ENCODE measurements at regions not wholly inside any gene's neighbourhood (a gene's known extent, or its start where the extent isn't known, plus 50 kb on each side); places are given as distances from the start of the nearest gene placed in this dataset.

- no peaks in the 10 kb centered on the region for H3K9me3 Mint-ChIP-seq
- no peak overlapping the region for H3K4me3 Mint-ChIP-seq
- TF ChIP-seq, protein P1, sequence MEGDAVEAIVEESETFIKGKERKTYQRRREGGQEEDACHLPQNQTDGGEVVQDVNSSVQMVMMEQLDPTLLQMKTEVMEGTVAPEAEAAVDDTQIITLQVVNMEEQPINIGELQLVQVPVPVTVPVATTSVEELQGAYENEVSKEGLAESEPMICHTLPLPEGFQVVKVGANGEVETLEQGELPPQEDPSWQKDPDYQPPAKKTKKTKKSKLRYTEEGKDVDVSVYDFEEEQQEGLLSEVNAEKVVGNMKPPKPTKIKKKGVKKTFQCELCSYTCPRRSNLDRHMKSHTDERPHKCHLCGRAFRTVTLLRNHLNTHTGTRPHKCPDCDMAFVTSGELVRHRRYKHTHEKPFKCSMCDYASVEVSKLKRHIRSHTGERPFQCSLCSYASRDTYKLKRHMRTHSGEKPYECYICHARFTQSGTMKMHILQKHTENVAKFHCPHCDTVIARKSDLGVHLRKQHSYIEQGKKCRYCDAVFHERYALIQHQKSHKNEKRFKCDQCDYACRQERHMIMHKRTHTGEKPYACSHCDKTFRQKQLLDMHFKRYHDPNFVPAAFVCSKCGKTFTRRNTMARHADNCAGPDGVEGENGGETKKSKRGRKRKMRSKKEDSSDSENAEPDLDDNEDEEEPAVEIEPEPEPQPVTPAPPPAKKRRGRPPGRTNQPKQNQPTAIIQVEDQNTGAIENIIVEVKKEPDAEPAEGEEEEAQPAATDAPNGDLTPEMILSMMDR (conservative IDR thresholded peaks at IDR 0.05), result no peak
- H3K4me1 Mint-ChIP-seq (ENCODE audit: unreplicated experiment), result no peaks in the 10 kb centered on the region
- DNase-seq (ENCODE audit: extremely low spot score, unreplicated experiment), result no peak
- H3K36me3 Mint-ChIP-seq, result no peaks in the 10 kb centered on the region
- no peak overlapping the region for H3K27ac Mint-ChIP-seq
- no peaks in the 10 kb centered on the region for H3K27me3 Mint-ChIP-seq
These were observed 678.0 kb upstream of the CDH2 start for GRCh38 chr18:28854964-28855363.

GRCh38 chr18:28846958-28847357 is 670.0 kb upstream of the CDH2 start:
- Mint-ChIP-seq H3K36me3 (no peaks in the 10 kb centered on the region), H3K4me3 (no peak overlapping the region), H3K9me3 (no peaks in the 10 kb centered on the region), H3K4me1 (ENCODE audit: unreplicated experiment) (no peaks in the 10 kb centered on the region), H3K27ac (no peak overlapping the region), H3K27me3 (no peaks in the 10 kb centered on the region)
- TF ChIP-seq, protein P1 (conservative IDR thresholded peaks at IDR 0.05), result no peak
- DNase-seq (ENCODE audit: extremely low spot score, unreplicated experiment), result no peak

- Mint-ChIP-seq H3K36me3 (no peaks in the 10 kb centered on the region), H3K4me1 (ENCODE audit: unreplicated experiment) (no peaks in the 10 kb centered on the region), H3K27me3 (no peaks in the 10 kb centered on the region), H3K4me3 (no peak overlapping the region), H3K27ac (no peak overlapping the region), H3K9me3 (peaks cover 4% of the 10 kb centered on the region)
- TF ChIP-seq, protein P1 (conservative IDR thresholded peaks at IDR 0.05), result no peak
- DNase-seq (ENCODE audit: extremely low spot score, unreplicated experiment), result no peak
These were observed 660.2 kb upstream of the CDH2 start for GRCh38 chr18:28837100-28837499.

- H3K27me3 Mint-ChIP-seq, result no peaks in the 10 kb centered on the region
- H3K27ac Mint-ChIP-seq, result no peak overlapping the region
- TF ChIP-seq, protein P1 (conservative IDR thresholded peaks at IDR 0.05), result no peak
- no peaks in the 10 kb centered on the region for H3K36me3 Mint-ChIP-seq
- H3K9me3 Mint-ChIP-seq, result peaks cover 4% of the 10 kb centered on the region
- H3K4me1 Mint-ChIP-seq (ENCODE audit: unreplicated experiment), result no peaks in the 10 kb centered on the region
- H3K4me3 Mint-ChIP-seq, result no peak overlapping the region
- DNase-seq (ENCODE audit: extremely low spot score, unreplicated experiment), result no peak
These were observed 658.0 kb upstream of the CDH2 start for GRCh38 chr18:28834889-28835288.

GRCh38 chr18:28831908-28832307 is 655.0 kb upstream of the CDH2 start:
- Mint-ChIP-seq H3K4me3 (no peak overlapping the region), H3K4me1 (ENCODE audit: unreplicated experiment) (peaks cover 8% of the 10 kb centered on the region), H3K27me3 (no peaks in the 10 kb centered on the region), H3K36me3 (no peaks in the 10 kb centered on the region), H3K27ac (no peak overlapping the region), H3K9me3 (peaks cover 4% of the 10 kb centered on the region)
- no peak for DNase-seq (ENCODE audit: extremely low spot score, unreplicated experiment)
- TF ChIP-seq, protein P1 (conservative IDR thresholded peaks at IDR 0.05), result no peak

DNA sequence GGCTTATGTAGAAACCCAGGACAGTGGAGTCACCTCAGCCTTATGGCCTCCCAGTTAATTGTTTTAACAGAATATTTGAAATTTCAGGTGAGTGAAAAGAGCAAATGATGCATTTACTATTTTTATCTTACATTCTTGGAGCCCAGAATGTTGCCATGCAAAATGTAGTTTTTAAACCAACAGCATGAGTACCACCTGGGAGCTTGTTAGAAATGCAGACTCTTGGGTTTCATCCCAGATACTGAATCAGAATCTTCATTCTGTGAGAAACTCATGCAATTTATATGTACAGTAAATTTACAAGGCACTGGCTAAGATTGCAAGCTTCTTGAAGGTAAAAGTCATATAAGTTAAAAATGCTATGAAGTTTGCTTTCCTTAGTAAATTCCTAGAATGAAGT is 654.5 kb upstream of the CDH2 start:
- no peak overlapping the region for H3K4me3 Mint-ChIP-seq
- H3K27ac Mint-ChIP-seq, result no peak overlapping the region
- H3K36me3 Mint-ChIP-seq, result no peaks in the 10 kb centered on the region
- no peak for DNase-seq (ENCODE audit: extremely low spot score, unreplicated experiment)
- no peaks in the 10 kb centered on the region for H3K27me3 Mint-ChIP-seq
- peaks cover 8% of the 10 kb centered on the region for H3K4me1 Mint-ChIP-seq (ENCODE audit: unreplicated experiment)
- TF ChIP-seq, protein P1 (conservative IDR thresholded peaks at IDR 0.05), result no peak
- peaks cover 4% of the 10 kb centered on the region for H3K9me3 Mint-ChIP-seq
